ENCODE measurements at regions not wholly inside any gene's neighbourhood (a gene's known extent, or its start where the extent isn't known, plus 50 kb on each side); places are given as distances from the start of the nearest gene placed in this dataset.
A peak's percentile ranks its signal among the peaks of the same experiment; 100 is the strongest.
"Not testable (repeated sequence)": the region's sequence is repeated elsewhere in the genome, so short reads cannot be mapped to it uniquely, and the experiment has no call there.

DNA sequence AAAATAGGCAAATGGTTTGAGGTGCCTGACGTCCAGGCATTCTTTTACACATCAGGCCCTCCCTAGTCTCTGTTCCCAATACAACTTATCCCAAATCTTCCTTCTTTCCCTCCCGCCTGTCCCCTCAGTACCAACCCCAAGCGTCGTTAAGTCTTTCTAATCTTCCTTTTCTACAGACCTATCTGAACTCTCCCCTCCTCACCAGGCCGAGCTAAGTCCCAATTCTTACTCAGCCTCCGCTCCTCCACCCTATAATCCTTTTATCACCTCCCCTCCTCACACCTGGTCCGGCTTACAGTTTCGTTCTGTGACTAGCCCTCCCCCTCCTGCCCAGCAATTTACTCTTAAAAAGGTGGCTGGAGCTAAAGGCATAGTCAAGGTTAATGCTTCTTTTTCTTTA is 542.4 kb upstream of the HTR2C start:
- H4K20me1 ChIP-seq (replicated peaks; ENCODE audit: control insufficient read depth, insufficient read depth, low read length); H3K4me2 ChIP-seq (ENCODE audit: insufficient read depth, low read length); in situ Hi-C loops (cut with MboI); POLR2A ChIA-PET; CTCF ChIA-PET (ENCODE audit: low intra/inter-chr PET ratio); H3K27me3 ChIP-seq (ENCODE audit: control insufficient read depth in 2 of 2, insufficient read depth in 2 of 2, low read length in 2 of 2); BruUV-seq (replicated peaks); H3K4me3 ChIP-seq; H2AFZ ChIP-seq (ENCODE audit: low read depth, low read length); ATAC-seq; FAIRE-seq; H3K9me3 ChIP-seq (replicated peaks; ENCODE audit: control insufficient read depth, insufficient read depth, low read depth, low read length); H3K36me3 ChIP-seq (ENCODE audit: control insufficient read depth, insufficient read depth, low read length); H3K9me1 ChIP-seq (ENCODE audit: control insufficient read depth, insufficient read depth, low read length); H3K27ac ChIP-seq (ENCODE audit: extremely low read depth, low read depth, low read length); H3K9ac ChIP-seq (ENCODE audit: insufficient read depth in 1 of 2, low read depth in 2 of 2, low read length in 2 of 2): not testable (repeated sequence)
- TF ChIP-seq, protein P1, sequence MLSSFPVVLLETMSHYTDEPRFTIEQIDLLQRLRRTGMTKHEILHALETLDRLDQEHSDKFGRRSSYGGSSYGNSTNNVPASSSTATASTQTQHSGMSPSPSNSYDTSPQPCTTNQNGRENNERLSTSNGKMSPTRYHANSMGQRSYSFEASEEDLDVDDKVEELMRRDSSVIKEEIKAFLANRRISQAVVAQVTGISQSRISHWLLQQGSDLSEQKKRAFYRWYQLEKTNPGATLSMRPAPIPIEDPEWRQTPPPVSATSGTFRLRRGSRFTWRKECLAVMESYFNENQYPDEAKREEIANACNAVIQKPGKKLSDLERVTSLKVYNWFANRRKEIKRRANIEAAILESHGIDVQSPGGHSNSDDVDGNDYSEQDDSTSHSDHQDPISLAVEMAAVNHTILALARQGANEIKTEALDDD (IDR thresholded peaks at IDR 0.05), result peak; percentile 36; the same call in 1 of the 2 replicates
- 0% methylated on average over 5 of the region's 8 CpGs for WGBS (ENCODE audit: insufficient coverage, low coverage, missing lambda C conversion rate)
- peak in 1 of 4 experiments; percentile 38 for DNase-seq (ENCODE audit: extremely low read depth in 1 of 4, low spot score in 3 of 4)
- Histone ChIP-seq H3K4me1 (replicated peaks in 1 of 2; ENCODE audit: control insufficient read depth in 2 of 2, insufficient read depth in 2 of 2, low read length in 2 of 2) (peaks cover 3 to 18% of the 10 kb centered on the region in 2 experiments; a peak in 4 of 5 replicates), H3K79me2 (ENCODE audit: control insufficient read depth, insufficient read depth, low read length) (peaks cover 39% of the 10 kb centered on the region)
- intact Hi-C loops (cut with micrococcal nuclease), result loop anchor here (1.0 kb wide), 1 partner anchor 37 kb away; no protein-coding TSS in a partner anchor

DNA sequence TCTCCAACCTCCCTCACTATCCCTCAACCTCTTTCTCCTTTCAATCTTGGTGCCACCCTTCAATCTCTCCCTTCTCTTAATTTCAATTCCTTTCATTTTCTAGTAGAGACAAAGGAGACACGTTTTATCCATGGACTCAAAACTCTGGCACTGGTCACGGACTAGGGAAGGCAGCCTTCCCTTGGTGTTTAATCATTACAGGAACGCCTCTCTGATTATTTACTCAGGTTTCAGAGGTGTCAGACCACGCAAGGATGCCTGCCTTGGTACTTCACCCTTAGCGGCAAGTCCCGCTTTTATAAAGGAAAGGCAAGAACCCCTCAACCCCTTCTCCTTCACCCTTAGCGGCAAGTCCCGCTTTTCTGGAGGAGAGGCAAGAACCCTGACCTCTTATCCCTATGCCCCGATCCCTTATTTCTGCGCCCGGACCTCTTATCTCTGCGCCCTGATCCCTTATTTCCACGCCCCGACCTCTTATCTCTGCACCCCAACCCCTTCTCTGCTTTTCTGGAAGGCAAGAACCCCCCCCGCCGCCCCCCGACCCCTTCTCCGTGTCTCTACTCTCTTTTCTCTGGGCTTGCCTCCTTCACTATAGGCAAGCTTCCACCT is 543.1 kb upstream of the HTR2C start:
- Histone ChIP-seq H3K36me3 (ENCODE audit: control insufficient read depth, insufficient read depth, low read length) (peaks cover 14% of the 10 kb centered on the region; the same call in 1 of the 3 replicates), H3K4me3 (peak overlapping the region; percentile 12; the same call in 1 of the 2 replicates), H3K79me2 (ENCODE audit: control insufficient read depth, insufficient read depth, low read length) (peaks cover 45% of the 10 kb centered on the region), H3K4me1 (replicated peaks in 1 of 2; ENCODE audit: control insufficient read depth in 2 of 2, insufficient read depth in 2 of 2, low read length in 2 of 2) (peaks cover 3 to 18% of the 10 kb centered on the region in 2 experiments; a peak in 4 of 5 replicates), H3K27ac (ENCODE audit: extremely low read depth, low read depth, low read length) (0 out of 3 replicates have a peak overlapping the region, but pooled peaks have one; percentile 39), H3K4me2 (ENCODE audit: insufficient read depth, low read length) (peak overlapping the region; percentile 46)
- in situ Hi-C loops (cut with MboI); FAIRE-seq; CTCF ChIA-PET (ENCODE audit: low intra/inter-chr PET ratio); H3K9ac ChIP-seq (ENCODE audit: insufficient read depth in 1 of 2, low read depth in 2 of 2, low read length in 2 of 2); H3K9me3 ChIP-seq (replicated peaks; ENCODE audit: control insufficient read depth, insufficient read depth, low read depth, low read length); H3K27me3 ChIP-seq (ENCODE audit: control insufficient read depth in 2 of 2, insufficient read depth in 2 of 2, low read length in 2 of 2); POLR2A ChIA-PET; H3K9me1 ChIP-seq (ENCODE audit: control insufficient read depth, insufficient read depth, low read length); H2AFZ ChIP-seq (ENCODE audit: low read depth, low read length); DNase-seq (ENCODE audit: extremely low read depth in 1 of 4, low spot score in 3 of 4); BruUV-seq (replicated peaks); H4K20me1 ChIP-seq (replicated peaks; ENCODE audit: control insufficient read depth, insufficient read depth, low read length): not testable (repeated sequence)
- peak; percentile 63 for TF ChIP-seq CBFA2T3 (IDR thresholded peaks at IDR 0.05)
- TF ChIP-seq NCOR1 (IDR thresholded peaks at IDR 0.05), result 0 out of 2 replicates have a peak, but pooled peaks have one; percentile 35
- TF ChIP-seq ARID1B (IDR thresholded peaks at IDR 0.05), result 0 out of 2 replicates have a peak, but pooled peaks have one; percentile 38
- TF ChIP-seq CBFA2T2 (conservative IDR thresholded peaks at IDR 0.05), result peak; percentile 38; the same call in 1 of the 2 replicates
- TF ChIP-seq CXXC5 (CRISPR knock-in tag; IDR thresholded peaks at IDR 0.05), result 0 out of 2 replicates have a peak, but pooled peaks have one; percentile 12
- peak; percentile 38; the same call in 1 of the 2 replicates for TF ChIP-seq TAL1 (IDR thresholded peaks at IDR 0.05)
- peak; percentile 62 for ATAC-seq
- WGBS (ENCODE audit: insufficient coverage, low coverage, missing lambda C conversion rate), result 5% methylated on average over 10 of the region's 18 CpGs
- intact Hi-C loops (cut with micrococcal nuclease), result loop anchor here (1.0 kb wide), 1 partner anchor 38 kb away; no protein-coding TSS in a partner anchor

Measured in K562 (cell line).